ENCODE measurements at regions not wholly inside any gene's neighbourhood (a gene's known extent, or its start where the extent isn't known, plus 50 kb on each side); places are given as distances from the start of the nearest gene placed in this dataset.

GRCh38 chr5:3511934-3512333 lies 83.7 kb upstream of the IRX1 start (continued):
- TF ChIP-seq EP300 (IDR thresholded peaks at IDR 0.05; ENCODE audit: borderline replicate concordance in 1 of 2, low read depth in 2 of 2, low read length in 2 of 2), result no peak
- no peak for TF ChIP-seq KDM1A (IDR thresholded peaks at IDR 0.05; ENCODE audit: borderline replicate concordance, low read length)
- TF ChIP-seq EGR1 (IDR thresholded peaks at IDR 0.05; ENCODE audit: borderline replicate concordance, low read depth, low read length), result no peak
- no peak for TF ChIP-seq EZH2 (IDR thresholded peaks at IDR 0.05; ENCODE audit: low read depth, low read length, severe bottlenecking)
- no peak for TF ChIP-seq TAF7 (optimal IDR thresholded peaks at IDR 0.05; ENCODE audit: borderline replicate concordance, low read depth, low read length)
- no peak for TF ChIP-seq GTF2F1 (IDR thresholded peaks at IDR 0.05; ENCODE audit: borderline replicate concordance, low read depth, low read length)
- no peak for TF ChIP-seq NRF1 (IDR thresholded peaks at IDR 0.05; ENCODE audit: low read depth, low read length)
- TF ChIP-seq BACH1 (IDR thresholded peaks at IDR 0.05; ENCODE audit: low read length), result no peak
